ENCODE measurements at regions not wholly inside any gene's neighbourhood (a gene's known extent, or its start where the extent isn't known, plus 50 kb on each side); places are given as distances from the start of the nearest gene placed in this dataset.

DNA sequence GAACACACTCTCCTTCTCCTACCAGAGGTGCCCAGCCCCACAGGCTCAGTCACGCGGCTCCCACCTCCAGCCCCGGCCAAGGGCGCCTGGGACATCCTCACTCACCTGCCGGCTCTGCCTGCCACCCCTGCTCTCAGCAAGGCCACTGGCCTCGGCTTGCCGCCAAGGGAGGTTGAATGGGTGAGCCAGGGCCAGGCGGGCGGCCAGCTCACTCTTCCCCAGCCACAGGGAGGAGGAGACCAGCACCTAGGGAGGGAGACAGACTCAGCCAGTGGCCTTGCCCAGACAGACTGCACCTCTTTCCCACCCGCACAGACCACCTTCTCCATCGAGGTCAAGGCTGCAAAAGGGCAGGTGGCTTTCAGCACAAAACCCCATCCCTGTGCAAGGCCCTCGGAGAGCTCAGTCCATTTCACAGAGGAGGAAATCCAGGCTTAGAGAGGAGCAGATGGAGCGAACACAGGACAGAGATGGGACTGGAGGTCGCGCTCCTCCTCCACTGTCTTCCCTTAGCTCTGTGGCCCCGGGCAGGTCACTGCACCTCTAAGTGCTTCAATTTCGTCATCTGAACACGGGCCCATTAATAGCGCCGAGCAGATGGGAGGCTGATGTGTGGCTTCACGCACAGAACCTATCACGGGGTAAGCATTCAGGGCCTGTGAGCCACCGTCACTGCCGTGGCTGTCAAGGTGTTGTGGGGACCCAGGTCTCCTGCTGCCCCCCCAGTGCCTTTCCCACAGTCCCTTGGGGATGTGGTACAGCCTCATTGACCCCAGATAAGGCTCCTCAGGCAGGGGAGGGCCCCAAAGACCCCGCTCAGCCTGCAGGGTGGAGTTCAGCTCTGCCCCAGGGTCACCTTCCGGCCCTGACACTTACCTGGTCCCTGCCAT lies 56.1 kb downstream of the RMI2 start:
- DNase-seq, result no peak

- no peak for DNase-seq
Measured at GRCh38 chr16:11402051-11402744, 56.9 kb downstream of the RMI2 start.

DNA sequence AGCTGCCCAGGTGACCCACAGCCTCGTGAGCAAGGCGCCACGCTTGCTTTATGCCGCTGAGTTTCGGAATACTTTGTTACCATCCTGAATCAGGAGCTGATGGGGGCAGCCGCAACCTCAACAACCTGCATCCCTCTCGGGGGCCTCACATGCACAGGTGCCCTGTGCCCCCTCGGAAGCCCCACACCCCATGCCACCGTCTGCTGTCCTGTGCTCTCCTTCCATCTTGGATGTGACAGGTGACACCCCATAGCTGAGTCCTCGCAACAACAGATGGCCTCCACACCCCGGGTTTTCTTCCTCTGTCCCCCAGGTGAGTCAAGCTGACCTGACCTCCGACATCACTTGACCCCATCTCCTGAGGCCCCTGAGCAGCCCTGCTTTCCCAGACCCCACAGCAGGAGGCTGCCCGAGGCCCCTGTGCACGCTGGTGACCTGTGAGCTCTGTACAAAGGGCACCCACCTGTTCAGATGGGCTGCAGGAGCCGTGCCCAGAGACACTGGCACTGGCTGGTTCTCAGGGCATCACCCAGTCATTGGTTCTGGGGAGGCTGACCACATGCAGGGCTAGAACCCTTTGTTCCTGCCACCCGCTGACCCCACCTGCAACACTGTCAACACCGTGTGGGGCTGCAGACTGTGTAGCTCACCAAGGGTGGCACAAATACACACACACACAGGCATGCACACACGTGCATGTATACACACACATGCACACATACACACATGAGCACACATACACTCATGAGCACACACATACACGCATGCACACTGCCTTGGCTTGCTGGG lies 57.7 kb downstream of the RMI2 start:
- no peak for DNase-seq

- no peak for DNase-seq
Measured at GRCh38 chr16:11403534-11403795, 58.2 kb downstream of the RMI2 start.

DNA sequence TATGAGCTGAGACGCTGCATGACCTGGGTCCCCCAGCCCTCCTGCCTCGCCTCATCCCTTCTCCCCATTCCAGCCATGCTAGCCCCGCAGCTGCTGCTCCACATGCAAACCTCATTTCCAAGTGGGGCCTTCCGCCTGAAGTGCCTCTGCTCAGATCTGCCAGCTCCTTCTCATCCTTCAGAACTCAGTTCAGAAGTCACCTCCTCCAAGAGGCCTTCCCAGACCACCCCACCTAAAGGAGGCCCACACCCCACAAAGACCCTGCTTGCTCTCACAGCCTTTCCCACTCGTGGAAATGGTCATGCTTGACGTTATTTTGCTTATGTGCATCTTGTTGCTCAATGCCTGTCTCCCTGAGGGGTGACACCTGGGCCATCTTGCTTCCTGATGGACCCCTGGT lies 58.7 kb downstream of the RMI2 start:
- no peak for DNase-seq

DNA sequence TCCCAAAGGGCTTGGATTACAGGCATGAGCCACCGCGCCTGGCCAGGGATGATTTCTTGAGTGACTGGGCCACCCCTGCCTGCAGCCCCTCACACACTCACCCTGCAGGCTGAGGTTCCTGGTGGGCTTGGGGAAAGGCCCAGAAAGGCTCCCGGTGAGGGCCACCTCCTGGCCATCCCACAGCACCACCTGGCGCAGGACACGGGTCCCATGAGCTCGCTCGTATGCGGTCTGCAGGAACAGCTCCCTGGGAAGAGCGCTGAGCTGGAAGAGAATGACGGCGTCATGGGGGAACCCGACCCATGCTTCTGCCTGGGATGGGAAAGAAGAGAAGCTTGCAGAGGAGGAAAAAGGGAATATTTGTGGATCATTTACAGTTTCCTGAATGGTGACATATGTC lies 59.3 kb downstream of the RMI2 start:
- DNase-seq, result no peak

GRCh38 chr16:11405331-11406176 lies 60.3 kb downstream of the RMI2 start:
- DNase-seq, result peak in 1 of 2 experiments; percentile 21

- DNase-seq, result no peak
Measured at GRCh38 chr16:11406177-11406560, 60.9 kb downstream of the RMI2 start.

DNA sequence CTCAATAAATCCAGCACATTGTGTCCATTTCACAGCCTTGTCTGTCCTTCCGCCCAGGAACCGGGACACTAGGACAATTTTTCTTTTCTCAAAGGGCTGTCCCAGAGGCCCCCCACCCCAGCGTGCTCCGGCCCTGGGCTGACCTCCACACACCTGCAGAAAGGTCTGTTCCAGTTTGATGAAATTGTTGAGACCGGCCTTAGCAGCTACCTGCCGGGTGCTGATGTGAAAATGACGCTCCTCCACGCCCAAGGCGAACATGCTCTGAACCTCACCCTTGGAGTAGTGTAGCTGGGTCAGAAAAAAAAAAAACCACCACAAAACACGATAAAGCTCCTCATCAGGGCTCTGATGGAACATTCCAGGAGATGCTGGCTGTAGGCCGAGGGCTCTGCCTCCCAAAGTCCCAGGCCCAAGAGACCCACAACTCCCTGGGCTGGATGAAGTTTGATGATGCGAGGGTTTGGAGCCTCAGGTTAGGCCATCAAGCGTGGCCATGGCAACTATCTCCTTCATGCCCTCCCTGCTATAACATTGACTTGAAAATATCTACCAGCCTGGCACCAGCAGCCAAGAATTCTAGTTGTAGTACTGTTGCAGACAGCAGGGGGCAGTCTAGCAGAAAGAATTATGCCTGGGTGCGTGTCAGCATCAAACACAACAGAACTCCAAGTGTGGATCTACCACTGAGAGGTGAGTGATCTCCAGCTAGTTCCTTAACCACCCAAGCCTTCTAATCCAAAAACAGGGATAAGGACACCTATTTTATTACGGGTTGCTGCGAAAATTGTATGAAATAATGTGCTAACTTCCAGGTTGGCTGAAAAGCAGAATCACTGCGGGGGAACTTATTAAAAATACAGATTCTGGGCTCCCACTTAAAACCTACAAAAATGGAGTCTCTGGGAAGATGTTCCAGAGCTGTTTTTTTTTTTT lies 62.1 kb downstream of the RMI2 start:
- DNase-seq, result peak; percentile 57 to 81

DNA sequence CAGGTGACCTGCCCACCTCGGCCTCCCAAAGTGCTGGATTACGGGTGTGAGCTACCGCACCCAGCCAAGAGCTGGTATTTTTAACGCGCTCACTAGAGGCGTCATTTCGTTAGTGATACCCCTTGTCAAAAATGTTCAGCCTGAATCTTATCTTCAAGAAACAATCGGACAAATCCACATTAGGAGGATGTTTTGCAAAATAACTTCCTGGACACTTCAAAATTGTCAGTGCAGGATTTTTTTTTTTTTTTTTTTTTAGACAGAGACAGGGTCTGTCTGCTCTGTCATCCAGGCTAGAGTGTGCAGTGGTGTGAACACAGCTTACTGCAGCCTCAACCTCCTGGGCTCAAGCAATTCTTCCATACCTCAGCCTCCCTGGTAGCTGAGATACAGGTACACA lies 63.0 kb downstream of the RMI2 start:
- no peak for DNase-seq

DNA sequence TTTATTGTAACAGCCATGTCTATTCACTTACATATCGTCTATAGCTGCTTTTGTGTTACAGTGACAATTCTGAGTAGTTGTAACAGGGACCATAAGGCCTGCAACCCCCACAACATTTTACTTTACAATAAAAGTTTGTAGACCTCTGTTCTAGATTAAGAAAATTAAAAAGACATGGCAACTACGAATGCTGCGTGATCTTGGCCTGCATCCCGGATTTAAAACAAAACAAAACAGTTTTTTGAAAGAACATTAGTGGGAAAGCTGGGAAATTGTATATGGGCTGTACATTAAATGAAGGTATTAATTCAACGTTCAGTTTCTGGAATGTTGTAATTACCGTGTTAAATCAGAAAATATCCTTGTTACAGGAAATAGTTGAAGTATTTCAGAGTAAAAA lies 64.1 kb downstream of the RMI2 start:
- no peak for DNase-seq

DNA sequence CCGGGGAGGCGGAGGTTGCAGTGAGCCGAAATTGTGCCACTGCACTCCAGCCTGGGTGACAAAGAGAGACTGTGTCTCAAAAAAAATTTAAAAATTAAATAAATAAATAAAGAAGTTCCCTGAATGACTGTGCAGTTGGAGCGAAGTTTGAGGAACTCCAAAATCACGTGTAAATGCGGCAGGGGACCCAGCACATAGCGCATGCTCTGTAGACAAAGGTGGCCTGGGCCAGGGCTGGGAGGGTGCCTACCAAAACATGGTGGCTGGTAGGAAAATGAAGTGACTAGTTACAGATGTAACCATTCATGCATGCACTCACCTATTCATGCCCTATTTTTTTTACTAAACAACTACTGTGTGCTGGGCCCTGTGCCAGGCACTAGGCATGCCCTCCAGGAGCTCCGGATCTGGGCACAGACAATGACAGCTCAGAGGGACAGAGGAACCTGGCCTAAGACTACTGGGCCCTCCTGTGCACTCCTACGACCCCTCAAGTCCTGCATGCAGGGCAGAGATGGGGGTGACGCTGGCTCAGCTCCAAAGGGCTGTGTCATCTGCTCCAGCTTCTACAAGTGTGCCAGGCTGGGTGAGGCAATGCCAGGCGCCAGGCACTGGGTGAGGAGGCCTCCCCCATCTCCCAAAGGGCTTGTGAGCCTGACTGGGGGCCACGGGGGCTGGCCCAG lies 65.3 kb downstream of the RMI2 start:
- DNase-seq, result peak in 1 of 2 experiments; percentile 77

DNA sequence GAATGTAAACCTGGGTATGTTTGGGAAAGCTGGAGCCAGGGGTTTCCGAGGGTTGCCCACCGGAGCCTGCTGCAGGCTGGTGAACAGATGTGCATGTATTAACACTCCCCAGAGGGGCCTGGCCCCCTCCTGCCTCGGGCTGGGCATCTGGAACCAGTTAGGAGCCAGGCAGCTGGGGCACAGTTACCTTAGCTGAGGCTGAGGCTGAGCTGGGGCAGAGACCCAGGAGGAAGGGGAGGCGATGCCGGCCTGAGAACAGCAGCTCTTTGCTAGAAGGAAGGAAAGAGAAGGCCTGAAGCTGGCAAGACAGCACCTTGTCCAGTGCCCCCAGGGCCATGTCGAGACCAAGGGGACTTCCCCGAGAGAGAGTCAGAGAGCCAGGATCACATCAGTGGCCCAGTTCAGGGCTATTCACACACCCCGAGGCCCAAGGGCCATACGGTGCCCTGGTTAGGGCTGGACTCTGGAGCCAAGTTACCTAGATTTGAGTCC lies 65.8 kb downstream of the RMI2 start:
- DNase-seq, result peak in 1 of 2 experiments; percentile 72

DNA sequence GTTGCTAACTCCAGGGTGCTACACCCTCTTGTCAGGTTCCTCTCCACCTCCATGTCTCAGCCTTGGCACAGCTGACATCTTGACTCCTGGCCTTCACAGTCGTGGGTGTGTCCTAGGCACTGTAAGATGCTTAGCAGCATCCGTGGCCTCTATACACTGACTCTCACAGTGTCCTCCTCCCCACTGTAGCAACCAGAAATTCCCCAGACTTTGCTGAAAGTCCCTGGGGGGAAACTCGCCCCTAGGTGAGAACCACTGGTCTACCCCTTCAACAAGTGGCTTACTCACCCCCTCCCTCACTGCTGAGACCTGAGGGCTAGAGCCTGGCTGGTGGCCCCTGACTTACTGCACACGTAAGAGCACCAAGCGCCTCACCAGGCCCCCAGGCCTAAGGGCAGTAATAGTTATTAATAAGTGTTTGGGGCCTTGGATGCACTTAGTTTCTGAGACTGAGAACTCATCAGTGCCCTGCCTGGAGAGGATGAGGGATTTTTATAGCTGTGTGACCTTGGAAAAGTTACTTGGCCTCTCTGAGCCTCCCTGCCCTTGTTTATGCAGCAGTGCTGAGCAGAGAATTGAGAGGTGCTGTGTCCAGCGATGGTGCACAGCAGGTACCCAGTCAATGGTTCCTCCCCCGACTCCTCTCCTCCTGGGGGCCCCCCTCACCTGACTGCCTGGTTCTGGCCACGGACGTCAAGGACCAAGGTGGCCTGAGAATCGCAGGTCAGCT lies 67.1 kb downstream of the RMI2 start:
- no peak for DNase-seq

GRCh38 chr16:11412965-11413887 lies 68.0 kb downstream of the RMI2 start:
- no peak for DNase-seq

- no peak for DNase-seq
Measured at GRCh38 chr16:11413907-11414595, 68.8 kb downstream of the RMI2 start.

GRCh38 chr16:11414815-11415775 lies 69.8 kb downstream of the RMI2 start:
- DNase-seq, result peak in 1 of 2 experiments; percentile 47
